ENCODE measurements at regions not wholly inside any gene's neighbourhood (a gene's known extent, or its start where the extent isn't known, plus 50 kb on each side); places are given as distances from the start of the nearest gene placed in this dataset.
"Not testable (repeated sequence)": the region's sequence is repeated elsewhere in the genome, so short reads cannot be mapped to it uniquely, and the experiment has no call there.

DNA sequence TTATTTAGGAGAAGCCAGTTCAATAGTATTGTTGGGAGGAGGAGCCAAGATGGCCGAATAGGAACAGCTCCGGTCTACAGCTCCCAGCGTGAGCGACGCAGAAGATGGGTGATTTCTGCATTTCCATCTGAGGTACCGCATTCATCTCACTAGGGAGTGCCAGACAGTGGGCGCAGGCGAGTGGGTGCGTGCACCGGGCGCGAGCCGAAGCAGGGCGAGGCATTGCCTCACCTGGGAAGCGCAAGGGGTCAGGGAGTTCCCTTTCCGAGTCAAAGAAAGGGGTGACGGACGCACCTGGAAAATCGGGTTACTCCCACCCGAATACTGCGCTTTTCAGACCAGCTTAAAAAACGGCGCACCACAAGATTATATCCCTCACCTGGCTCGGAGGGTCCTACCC lies 403.2 kb upstream of the SMIM31 start:
- not testable (repeated sequence) for DNase-seq

- no peak for DNase-seq
Measured at GRCh38 chr4:164357957-164358356, 396.0 kb upstream of the SMIM31 start.

DNA sequence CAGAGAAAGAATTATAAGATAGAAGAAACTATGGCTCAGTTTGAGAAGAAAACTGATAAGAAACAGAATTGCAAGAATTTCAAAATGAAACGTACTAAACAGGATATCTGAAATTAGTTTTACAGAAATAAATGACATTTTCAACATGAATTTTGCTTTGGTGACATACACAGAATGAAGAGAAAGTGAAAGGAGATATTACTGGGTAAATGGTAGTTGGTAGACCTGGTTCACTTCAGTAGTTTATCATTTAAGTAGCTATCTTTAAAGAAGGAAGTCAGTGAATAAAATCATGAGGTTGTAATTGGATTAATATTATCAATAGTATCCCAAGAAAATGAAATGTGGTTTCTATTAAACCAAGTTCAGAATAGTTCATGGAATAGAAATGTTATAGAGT lies 395.5 kb upstream of the SMIM31 start:
- DNase-seq: no peak

- DNase-seq: no peak
Measured at GRCh38 chr4:164359881-164360280, 394.1 kb upstream of the SMIM31 start.

GRCh38 chr4:164368894-164369293 lies 385.0 kb upstream of the SMIM31 start:
- no peak for DNase-seq

DNA sequence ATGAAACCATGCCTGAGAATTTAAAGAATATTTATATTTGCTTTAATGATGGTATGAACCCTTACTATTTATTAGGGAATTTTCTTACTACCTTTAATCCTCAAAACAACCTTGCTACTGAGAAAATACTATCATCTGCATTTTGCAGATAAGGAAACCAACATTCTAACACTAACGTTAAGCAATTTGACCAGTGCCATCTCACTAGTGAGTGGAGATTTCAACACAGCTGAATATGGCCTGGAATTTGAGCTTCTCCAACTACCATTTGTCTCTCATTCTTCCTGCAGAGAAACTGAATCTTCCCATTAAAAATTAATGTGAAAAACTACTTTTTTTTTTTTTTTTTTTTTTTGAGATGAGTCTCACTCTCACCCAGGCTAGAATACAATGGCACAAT lies 380.9 kb upstream of the SMIM31 start:
- no peak for DNase-seq

- no peak for DNase-seq
Measured at GRCh38 chr4:164377277-164377676, 376.7 kb upstream of the SMIM31 start.

GRCh38 chr4:164378361-164378760 lies 375.6 kb upstream of the SMIM31 start:
- no peak for DNase-seq

DNA sequence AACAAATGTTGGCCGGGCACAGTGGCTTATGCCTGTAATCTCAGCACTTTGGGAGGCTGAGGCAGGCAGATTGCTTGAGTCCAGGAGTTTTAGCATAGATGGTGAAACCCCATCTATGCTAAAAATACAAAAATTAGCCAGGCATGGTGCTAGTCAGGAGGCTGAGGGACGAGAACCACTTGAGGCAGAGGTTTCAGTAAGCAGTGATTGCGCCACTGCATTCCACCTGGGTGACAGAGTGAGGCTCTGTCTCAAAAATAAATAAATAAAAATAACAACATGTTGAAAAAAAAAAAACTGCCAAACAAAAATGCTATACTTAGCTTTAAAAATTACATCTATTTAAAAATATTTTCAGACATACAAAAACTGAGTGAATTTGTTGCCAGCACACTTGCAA lies 374.2 kb upstream of the SMIM31 start:
- no peak for DNase-seq

- no peak for DNase-seq
Measured at GRCh38 chr4:164381859-164382258, 372.1 kb upstream of the SMIM31 start.

GRCh38 chr4:164383058-164383357 lies 370.9 kb upstream of the SMIM31 start:
- DNase-seq: no peak

GRCh38 chr4:164383358-164384220 lies 370.3 kb upstream of the SMIM31 start:
- no peak for DNase-seq

- DNase-seq: no peak
Measured at GRCh38 chr4:164384416-164384815, 369.5 kb upstream of the SMIM31 start.

DNA sequence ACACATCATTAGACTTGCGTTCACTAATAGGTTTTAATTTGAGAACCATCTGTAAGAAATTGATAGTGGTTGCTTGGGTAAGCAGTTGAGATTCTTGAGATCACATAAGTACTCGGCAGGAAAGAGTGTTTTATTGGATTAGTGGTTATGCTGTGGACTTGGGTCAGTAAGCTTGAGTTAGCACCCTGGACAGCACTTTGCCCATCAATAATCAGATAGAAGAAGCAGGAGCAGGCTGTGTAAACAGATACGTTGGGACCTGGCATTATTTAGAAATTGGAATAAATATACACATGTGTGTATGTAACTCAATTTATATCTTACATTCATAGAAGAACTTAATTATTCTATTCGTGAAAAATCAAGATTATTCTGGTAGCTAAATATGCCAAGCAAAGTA lies 357.5 kb upstream of the SMIM31 start:
- DNase-seq: no peak

- no peak for DNase-seq
Measured at GRCh38 chr4:164402554-164402953, 351.4 kb upstream of the SMIM31 start.

- DNase-seq: no peak
Measured at GRCh38 chr4:164405774-164406173, 348.2 kb upstream of the SMIM31 start.

- DNase-seq: no peak
Measured at GRCh38 chr4:164408831-164409230, 345.1 kb upstream of the SMIM31 start.

DNA sequence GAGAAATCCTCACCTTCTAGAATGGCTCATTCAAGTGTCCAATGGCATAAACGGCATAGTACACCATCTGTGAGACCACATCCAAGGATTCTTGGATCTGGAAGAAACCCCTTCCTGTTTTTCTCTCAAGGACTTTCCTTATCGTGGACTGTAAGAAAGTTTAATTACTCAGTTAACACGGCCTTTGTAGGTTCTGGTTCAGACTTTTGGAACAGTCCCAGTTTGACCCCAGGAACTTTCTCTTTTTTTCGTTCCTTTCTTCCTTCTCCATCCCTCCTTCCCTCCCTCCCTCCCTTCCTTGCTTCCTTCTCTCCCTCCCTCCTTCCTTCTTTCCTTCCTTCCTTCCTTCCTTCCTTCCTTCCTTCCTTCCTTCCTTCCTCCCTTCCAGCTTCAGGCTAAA lies 343.5 kb upstream of the SMIM31 start:
- DNase-seq: no peak

- no peak for DNase-seq
Measured at GRCh38 chr4:164412246-164412645, 341.7 kb upstream of the SMIM31 start.

DNA sequence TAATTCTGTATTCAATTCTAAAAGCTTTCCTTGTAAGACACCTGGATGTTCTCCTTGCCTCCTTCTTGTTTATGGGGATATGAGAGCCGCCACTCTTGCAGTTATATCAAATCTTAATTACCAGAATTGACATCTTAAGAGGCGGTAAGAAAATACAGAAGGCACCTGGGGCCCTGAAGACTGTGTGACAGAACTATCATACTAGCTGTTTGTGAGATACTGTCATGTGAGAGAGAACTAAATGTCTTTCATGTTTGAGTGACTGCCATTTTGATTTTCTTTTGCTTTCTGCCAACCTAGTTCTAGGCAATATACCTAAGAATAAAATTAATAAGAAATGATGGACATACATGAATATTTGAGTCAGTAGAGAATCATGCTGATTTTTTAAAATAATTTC lies 340.2 kb upstream of the SMIM31 start:
- DNase-seq: no peak

DNA sequence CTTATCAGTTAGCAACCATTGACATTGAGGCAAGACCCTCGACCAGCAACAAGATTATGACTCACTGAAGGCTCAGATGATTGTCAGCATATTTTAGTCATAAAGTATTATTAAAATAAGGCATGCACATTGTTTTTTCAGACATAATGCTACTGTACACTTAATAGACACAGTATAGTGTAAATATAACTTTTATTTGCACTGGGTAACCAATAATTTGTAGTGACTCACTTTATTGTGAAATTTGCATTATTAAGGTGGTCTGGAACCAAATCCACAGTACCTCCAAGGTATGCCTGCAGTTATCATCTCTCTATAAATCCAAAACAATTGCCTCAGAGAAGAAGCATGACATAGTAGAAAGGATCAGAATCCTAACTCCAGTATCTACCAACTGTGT lies 330.1 kb upstream of the SMIM31 start:
- no peak for DNase-seq

DNA sequence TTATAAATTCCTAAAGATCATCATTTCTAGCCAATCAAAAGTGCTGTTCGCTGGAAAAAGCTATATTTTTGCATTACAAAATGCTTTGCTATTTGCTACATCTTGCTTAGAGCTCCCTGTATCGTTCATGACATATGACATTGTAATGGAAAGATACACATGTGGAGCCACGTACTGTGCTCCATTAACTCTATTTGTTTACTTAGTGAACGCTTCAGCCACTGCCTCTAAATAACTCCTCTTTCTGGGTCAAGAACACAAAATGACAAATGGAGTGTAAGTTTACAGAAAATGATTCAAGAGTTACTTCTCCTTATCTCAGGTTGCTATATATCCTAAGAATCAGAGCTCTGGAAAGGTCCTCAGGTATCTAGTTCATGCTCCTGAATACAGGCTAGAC lies 329.1 kb upstream of the SMIM31 start:
- no peak for DNase-seq

DNA sequence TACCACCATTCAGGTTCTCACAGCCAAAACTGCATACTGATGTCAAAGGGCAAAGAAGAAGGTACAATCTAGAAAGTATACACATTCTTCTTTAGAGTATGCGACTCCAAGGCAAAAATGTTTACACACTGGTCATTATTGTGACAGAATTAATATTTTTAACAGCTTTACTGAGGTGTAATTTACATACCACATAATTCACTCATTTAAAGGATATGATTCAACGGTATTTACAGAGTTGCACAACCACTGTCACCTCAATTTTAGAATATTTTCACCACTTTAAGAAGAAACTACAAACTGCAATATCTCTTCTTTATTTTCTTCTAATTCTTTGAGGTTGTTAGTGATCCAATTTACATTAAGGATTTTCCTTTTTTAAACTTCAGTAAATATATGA lies 325.4 kb upstream of the SMIM31 start:
- no peak for DNase-seq

- DNase-seq: no peak
Measured at GRCh38 chr4:164438321-164438720, 315.6 kb upstream of the SMIM31 start.

DNA sequence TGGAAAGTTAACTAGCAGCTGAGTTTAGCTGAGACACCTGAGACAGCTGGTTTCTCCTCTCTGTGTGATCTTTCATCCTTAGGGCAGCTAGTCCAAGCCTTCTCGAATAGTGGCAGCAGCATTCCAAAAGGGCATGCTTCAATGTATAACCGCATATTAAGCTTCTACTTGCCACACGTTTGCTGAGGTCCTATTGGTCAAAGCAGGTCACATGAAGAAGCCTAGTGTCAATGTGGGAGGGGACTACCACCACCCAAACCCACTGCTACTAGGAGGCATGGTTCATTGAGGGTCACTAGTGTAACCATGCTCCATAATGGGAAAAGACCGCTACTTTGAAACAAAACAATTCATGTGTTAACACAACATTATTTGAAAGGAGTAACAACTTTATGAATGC lies 314.9 kb upstream of the SMIM31 start:
- DNase-seq: no peak
